ENCODE measurements at regions not wholly inside any gene's neighbourhood (a gene's known extent, or its start where the extent isn't known, plus 50 kb on each side); places are given as distances from the start of the nearest gene placed in this dataset.
A peak's percentile ranks its signal among the peaks of the same experiment; 100 is the strongest.

DNA sequence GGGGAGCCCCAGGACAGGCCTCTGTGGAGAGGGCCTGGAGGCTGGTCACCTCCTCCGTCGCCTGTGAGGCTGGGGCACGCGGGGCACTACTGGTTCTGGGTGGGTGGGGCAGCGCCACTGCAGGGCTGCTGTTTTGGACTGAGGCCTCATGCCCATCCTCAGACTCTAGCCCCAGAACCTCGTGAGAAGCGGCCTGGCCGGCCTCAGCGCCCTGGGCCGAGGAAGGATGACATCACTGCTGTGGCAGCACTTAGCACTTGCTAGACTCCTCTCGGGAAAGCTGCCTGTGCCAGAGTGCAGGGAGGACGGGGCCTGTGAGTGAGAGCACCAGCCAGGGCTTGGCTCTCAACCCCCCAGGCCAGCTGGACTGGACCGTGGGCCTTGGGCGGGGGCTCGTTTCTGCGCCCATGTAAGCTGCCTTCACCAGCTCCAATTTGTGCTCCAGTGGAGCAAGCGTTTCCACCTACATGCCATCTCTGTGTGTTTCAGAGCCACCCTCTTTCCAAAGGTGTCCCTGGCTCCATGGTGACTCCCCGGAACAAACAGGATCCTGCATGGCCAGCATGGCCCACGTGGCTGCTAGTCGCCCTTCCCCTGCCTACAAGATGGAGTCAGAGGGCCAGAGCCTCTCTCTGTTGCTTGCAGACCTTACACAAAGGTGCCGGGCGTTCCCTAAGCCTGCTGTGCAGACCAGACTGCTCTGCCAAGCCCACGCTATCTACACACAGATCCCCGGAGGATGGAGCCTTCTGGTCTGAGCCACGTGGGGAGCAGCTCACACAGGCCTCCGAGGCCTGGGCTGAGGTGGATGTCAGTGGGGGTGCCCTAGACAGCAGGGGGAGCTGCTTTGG is 102.9 kb downstream of the CTTN start:
- peak; percentile 61 for DNase-seq (ENCODE audit: low spot score)

DNA sequence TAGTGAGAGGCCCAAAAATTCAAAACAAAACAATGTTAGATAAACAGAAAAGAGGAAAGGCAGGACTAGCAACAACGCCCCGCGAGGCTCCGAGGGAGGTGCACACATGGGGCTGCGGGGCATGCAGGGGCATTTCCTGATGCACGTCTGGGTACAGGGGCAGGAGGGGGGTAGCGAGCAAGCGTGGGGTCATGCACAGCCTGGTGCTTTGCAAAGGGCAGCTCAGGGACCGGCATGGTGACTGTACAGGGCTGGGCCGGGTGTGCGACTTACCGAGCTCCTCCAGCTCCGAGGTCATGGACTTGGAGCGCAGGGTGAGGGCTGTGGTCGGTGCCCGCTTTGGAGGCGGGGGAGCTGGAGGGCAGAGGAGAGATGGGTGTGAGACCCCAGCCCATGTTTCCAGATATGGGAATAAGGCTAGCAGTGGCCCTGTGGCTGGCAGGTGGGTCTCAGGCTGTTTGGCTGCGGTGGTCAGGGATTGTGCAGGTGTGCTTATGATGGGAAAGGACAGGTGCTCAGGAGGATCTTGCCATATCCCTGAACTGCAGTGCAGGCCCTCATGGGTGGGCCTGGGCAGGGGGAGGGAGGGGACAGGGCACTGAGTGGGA is 103.7 kb downstream of the CTTN start:
- DNase-seq (ENCODE audit: low spot score), result peak; percentile 60

DNA sequence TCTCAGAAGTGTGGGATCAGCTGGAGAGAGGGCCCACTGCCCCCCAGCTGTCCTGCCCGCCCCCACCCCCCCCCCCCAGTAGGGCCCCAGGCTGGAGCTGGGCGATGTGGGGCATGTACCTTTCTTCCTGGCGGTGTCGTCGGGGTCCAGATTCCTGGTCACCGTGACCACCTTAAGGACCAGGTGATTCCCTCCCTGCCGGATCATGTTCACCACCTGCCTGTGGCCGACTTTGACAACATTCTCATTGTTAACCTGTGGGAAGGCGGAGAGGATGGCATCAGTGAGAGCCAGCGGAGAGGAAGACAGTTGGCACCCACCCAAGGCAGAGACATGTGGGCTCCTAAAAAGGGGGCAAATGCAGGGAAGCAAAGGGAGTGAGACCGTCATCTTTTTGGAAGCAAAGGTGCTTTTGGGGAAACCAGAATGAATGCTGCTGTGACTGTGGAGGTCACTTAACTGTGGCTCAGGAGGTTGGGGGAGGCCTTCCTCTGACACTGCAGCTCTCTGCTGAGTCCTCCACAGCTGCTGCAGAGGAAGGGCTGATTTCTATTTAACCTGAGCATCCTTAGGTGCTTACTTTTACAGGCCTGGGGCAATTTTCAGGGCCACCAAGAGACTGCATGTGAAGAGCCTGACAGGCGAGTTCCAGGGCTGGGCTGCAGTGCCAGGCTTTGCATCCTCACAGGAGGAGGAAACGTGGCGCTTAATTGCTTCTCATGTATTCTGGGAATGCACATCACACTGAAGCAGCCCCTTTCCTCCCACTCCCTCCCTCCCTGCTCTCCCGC is 104.5 kb downstream of the CTTN start:
- no peak for DNase-seq (ENCODE audit: low spot score)

DNA sequence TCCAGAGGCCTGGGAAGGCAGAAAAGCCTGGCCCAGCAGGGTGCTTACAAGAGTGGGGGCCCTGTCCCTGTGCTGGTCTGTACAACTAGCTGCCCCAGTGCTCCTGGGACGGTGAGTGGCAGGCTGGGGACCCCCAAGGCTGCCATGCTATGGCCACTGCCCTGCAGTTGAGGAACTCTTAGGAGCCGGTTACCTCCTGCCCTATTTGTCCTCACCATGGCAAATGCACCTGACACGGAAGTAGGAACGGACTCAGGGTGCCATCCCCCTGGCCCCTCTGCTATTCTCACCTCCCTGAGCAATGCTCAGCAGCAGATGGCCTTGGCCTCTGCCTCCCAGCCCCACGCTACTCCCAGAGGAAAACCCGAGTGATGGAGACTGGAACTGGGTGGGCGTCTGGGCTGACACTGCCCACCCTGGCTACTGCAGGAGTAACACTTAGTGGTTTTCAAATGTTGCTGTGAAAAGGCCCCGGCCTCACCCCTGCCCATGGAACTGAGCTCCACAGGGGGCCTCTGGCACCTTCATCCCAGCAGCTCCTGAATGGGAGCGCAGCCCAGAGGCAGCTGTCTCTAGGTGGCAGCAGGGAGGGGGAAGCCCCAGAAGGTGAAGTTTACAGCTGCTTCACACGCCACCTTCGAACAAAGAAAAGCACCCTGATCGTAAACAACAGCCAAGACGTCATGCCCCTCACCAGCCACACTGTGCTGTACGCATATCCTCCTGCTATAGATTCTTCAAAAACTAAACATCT is 105.3 kb downstream of the CTTN start:
- DNase-seq (ENCODE audit: low spot score), result no peak

DNA sequence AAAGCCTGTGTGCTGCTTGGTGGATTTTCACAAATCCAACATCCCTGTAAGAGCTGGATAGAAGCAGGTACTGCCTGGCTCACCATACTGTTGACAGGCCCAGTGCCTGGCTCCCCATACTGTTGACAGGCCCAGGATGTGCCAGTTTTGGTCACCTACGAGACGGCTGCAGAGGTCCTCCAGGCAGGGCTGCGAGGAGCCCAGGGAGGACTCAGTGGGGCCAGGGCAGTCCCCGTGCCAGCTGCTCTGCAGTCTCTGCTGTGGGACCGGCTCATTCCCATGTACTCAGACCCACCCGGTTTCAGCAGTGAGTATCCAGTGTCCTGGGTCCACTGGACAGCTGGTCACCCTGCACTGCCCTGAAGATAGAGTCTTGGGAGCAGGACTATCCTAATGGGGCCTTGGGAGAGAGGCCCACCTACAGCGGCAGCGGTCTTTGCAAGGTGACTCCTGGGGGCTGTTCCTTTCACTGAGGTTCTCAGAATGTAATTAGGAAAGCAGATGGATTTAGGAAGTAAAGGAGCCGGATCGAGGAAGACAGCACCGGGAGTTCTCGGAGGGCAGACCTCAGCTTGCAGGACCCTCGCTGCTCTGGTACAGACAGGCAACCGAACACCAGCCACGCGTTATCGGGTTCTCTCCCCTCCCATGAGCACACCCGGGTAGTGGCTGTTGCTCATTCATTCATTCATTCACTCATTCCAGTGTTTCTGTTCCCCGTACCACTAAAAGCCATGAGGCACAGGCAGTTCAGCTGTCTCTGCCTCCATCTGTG is 106.1 kb downstream of the CTTN start:
- DNase-seq (ENCODE audit: low spot score), result no peak

DNA sequence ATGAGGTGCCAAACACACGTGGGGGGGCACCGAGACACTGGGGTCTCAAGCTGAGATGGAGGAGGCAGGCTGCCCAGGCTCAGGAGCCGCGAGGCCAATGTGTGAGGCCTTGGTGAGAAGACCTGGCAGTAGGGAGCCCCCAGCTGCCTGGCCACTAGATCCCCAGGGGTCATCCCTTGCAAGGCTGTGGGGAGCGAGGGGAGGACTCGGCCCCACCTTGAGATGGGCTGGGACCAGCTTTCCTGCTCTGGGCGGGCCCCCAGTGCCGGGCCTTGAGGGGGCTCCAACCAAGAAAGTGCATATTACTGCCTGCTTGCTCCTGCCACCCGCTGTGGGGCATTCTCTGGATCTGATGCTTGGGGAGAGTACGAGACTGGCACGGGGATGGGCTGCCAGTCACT is 107.0 kb downstream of the CTTN start:
- DNase-seq (ENCODE audit: low spot score), result no peak

DNA sequence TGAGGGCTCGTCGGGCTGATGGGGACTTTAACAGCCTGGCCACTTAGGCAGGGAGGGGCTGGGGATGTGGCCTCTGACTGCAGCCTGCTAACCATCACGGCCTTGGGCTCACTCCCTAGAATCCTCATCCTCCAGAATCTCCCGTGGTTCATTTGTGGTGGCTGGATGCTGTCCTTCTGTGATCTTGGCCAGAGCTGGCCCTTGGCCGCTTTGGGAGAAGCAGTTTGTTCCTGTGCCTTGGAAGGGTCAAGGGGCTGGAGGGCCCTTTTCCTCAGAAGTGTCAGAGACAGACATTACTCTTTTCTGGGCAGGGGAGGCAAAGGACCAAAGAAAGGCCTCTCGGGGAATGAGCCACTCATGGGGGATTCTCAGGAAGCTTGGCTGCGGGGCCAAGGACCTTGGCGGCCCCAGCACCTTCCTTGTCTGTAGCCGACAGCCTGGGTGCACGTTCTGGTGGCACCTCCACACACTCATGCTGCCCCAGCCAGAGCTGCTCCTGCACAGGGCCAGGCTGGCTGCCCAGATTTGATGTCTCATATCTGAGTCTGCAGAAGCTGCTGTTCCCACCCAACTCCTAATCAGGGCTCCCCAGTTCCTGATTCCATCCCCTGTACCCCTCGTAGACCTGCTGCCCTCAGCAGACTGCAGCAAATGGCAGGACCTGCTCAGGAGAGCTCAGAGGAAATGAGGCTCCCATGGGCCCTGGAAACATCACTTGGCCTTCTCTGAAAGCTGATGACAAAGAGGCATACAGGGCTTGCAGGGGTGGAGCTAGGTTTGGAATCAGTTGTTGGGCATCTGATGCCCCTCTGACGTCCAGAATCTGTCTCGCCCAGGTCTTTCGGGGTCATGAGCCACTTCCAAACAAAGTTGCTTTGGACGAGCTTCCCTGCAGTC is 107.7 kb downstream of the CTTN start:
- no peak for DNase-seq (ENCODE audit: low spot score)

DNA sequence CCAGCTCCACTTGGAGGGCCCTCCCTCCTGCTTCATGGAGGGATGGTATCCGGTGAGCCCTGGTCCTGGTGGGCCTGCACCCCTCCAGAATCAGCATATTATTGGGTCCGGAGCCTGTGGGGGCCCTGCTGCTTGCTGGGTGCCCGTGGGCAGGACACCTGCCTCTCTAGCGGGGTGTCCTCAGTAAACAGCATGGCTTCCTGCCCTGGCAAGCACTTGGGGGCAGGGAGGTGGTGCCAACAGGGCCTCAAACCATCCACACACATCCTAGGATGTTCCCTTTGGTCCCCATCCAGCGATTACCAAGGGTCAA is 108.3 kb downstream of the CTTN start:
- no peak for DNase-seq (ENCODE audit: low spot score)

DNA sequence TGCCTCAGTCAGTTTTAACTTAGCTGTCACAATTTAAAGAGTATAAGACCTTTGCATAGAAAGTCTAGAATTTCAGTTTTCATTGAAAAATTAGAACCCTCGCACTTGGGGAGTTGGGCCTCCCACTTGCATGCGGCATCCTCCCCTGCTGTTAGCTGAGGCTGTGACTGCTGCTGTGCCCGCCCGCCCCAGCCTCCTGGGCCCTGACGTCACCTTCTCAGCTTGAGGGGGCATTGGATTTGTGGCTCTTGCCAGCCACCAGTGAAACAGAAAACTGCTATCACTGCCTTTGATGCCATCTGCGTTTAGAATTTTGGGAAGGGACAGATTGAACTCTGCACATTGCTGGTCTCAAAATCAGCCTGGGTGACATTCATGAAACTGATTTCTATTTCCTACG is 108.7 kb downstream of the CTTN start:
- no peak for DNase-seq (ENCODE audit: low spot score)

DNA sequence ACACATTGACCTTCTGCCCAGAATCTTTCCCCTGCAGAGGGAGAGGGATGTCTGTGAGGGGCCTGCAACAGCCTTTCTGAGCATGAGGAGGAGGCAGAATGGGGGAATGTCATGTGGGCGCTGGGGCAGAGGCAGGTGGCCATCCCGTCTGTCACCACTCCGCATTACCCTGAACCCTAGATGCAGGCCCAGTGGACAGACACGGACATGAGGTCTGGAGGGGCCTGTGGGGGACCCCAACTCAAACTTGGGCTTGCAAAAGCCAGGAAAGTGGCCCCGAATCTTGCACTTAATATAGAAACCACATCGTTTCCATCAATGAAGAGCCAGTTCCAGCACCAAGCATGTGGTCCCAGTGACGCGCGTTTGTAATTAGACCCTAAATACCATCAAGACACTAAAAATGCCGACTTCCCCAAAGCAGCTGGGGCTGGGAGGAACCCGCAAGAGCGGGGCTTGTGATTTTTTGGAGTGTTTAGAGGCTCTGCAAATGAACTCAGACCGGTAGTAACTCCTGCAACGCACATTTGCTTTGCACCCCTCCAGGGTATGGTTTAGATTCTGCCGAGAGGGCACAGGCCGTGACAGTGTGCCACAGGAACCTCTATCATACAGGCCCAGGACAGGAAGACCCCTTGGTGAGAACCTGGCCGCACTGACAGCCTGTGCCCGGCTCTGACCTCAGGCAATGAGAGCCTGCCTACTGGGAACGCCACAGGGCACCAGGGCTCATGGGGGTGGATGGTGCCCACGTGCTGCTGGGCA is 109.3 kb downstream of the CTTN start:
- DNase-seq (ENCODE audit: low spot score), result no peak

DNA sequence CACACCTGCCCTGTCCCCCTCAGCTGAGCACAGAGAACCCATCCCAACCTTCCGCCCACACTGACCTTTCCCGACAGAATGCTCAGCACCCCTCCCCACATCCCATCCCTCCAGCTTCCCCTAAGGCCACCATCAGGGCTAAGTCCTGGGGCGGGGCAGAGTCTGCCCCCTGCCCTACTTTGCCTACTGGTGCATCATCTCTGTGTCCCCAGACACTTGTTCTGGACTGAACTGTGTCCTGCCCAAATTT is 109.8 kb downstream of the CTTN start:
- DNase-seq (ENCODE audit: low spot score), result no peak

DNA sequence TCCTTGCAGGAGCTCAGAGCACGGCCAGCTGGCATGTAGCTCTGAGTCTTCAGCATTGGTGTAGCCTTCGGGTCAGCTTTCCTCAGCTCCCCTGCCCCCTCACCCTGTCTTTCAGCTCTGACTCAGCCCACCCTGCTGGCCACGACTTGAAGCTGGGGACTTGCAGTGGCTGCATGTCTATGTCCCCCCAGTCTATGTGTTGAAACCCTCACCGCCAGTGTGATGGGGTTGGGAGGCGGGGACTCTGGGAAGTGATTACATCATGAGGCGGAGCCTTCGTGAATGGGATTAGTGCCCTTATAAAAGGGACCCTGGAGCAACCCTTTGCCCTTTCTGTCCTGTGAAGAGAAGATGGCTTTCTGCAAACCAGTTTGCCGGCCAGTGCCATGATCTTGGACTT is 111.1 kb downstream of the CTTN start:
- DNase-seq (ENCODE audit: low spot score), result no peak

DNA sequence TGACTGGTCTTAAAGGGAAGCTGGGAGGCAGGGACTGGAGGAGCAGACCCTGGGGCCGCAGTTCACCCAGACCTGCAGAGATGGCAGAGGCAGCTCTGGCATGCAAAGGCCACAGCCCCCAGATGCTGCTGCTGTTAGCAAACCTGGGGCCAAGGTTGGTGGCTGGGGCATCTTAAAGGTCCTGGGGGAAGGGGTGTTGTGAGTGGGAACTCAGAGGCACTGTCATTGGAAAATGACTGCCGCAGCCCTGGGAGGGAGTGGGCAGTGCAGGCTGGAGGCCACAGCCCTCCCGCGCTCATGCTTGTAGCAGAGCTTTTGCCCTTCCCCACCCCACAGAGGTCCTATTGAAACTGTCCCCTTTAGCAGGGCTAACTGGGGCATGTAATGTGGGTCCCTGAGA is 111.8 kb downstream of the CTTN start:
- no peak for DNase-seq (ENCODE audit: low spot score)

DNA sequence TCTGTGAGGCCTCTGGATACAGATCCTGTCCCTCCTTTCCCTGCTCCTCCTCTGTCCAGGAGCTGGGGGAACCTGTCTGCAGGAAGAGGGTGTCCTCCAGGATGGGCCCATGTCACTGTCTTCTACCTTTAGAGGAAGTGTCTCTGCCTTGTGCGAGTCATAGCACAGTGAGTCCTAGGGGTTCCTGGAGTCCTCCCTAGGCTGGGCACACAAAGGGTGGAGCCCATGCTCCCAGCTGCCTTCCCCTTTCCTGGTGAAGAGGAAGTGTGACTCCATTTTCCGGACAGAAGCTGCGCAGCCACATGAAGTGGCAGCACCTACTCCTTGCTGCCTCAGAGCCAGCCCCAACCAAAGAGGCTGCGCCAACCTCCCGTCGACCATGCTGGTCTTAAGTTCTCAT is 112.2 kb downstream of the CTTN start:
- DNase-seq (ENCODE audit: low spot score), result no peak

DNA sequence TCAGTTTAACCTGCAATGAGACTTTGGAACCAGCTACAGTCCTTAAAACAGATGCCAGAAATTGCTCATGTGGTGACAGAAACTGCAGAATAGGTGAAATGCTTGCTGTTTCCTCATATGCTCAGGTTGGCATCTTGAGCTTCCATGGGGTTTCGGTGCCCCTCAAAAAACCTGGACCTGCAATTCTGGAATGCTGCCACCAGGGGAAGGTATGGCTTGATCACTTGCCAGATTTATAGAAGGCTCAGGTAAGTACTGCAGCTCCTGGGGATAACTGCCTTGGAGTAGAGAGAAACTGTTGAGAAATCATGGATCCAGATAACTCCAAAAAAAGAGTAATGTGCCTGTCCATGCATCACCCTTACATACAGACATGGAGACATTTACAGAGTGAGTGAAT is 113.0 kb downstream of the CTTN start:
- DNase-seq (ENCODE audit: low spot score), result no peak

DNA sequence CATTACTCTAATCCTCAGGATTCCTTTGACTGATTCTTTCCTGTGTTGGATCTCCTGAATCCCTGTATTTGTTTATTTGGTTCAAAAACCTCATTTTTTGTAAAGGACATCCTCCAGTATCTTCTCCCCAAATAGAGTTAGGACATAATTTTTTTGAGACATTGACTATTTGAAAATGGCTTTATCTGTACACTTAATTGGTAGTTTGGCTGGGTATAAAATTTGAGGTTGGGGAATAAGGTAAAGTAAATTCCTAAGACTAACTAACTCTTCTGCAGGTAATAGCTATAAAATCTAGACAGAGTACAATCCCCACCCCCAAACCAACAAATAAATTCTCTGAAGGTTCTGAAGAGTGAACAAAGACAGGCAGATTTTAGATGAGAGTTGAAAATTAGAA is 114.4 kb downstream of the CTTN start:
- DNase-seq (ENCODE audit: low spot score), result no peak

DNA sequence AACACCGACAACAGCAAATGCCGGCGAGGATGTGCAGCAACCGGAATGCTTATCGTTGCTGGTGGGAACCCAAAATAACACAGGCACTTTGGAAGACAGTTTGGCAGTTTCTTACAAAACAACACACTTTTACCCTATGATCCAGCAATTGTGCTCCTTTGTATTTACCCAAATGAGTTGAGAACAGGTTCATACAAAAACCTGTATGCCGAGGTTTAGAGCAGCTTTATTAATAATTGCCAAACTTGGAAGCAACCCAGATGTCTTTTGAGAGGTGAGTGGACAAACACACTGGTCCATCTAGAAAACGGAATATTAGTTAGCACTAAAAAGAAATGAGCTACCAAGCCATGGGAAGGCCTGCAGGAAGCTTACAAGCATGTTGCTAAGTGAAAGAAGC is 118.9 kb downstream of the CTTN start:
- no peak for DNase-seq (ENCODE audit: low spot score)

DNA sequence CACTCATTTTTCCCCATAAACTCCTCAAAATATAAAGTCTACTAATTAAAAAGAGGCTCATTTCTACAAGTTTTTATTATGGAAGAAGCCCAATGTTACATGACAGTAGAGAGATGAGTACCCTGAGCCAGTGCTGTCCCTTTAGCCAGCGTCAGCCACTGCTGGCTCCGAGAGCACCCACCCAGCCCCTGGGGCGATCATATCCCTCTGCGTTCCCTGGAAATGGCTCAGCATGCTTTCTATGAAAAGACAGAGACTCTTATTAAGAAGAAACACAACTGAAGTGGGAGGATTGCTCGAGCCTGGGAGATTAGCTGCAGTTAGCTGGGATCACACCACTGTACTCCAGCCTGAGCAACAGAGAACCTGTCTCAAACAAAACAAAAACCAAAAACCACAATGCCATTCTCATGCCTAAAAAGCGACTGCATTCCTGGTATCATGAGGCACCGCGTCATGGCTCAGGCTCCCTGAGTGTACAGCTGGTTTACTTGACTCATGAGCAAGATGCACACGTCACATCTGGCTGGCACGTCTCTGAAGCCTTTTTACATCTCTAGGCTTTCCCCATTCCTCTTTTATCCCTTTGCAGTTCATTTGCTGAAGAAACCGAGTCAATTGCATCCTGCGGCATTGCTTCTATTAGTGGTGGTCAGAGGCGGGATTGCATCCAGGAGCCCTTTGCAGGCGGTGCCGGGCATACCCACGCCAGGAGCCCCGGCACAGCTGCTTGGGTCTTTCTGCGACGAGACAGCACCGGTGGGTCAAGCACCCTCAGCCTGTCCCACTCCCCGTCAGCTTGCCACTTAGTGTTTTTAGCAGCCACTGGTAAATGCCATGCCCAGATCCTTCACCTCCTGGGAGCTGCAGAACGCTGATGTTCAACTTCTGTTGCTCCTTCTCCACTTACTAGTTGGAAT is 119.9 kb downstream of the CTTN start:
- DNase-seq (ENCODE audit: low spot score), result no peak

DNA sequence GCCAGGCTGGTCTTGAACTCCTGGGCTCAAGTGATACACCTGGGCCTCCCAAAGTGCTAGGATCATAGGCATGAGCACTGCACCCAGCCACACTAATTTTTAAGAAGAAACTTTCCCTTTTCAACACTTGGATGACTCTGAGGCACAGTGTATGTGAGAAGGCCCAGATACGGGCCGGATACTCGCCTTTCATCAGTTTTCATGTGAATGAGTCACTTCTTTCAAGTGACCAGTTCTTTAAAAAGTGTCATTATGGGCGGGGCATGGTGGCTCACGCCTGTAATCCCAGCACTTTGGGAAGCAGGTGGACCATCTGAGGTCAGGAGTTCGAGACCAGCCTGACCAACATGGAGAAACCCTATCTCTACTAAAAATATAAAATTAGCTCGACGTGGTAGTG is 120.8 kb downstream of the CTTN start:
- DNase-seq (ENCODE audit: low spot score), result no peak
